Heart left ventricle (tissue), 13 donors: ENCODE measurements at regions not wholly inside any gene's neighbourhood (a gene's known extent, or its start where the extent isn't known, plus 50 kb on each side); places are given as distances from the start of the nearest gene placed in this dataset.

Experiments
- POLR2A ChIP-seq, 2 donors: fragments of 450-650 bp; IDR thresholded peaks; one replicate each; pipeline ENCODE4 v1.6.1; 2017; ENCODE audit warnings: antibody characterized with exemption in 2 of 2, mild to moderate bottlenecking in 2 of 2, moderate library complexity in 2 of 2
- TF ChIP-seq, protein P1 (sequence below), 12 donors: fragments of 200-600 bp; sonication (generic) in 4 of 12; IDR thresholded peaks; one replicate each; pipeline versions ENCODE4 v1.5.0 to v1.8.0; 2018 to 2022; ENCODE audit warnings: antibody characterized with exemption in 12 of 12, mild to moderate bottlenecking in 5 of 12
- donor health status: ischemic (EF 13 %, LVEDD 7.1; RV severe dilation, severe dysfunction).
- donor health status: DM: no; HTN: yes; CAD: no.
- donor health status: DM: no; HTN: no; CAD: no.
- donor health status: ischemic (EF 25% LVEDD 6.9; RV normal size, moderate dysfunction).
- donor health status: ischemic (EF 25% LVEDD 5.7; RV mildly dilated, moderate dysfunction).
- donor health status: ischemic (EF 35%, LVEDD 5.7; RV mildly dilated, moderate dysfunction).
- donor health status: nonischemic (EF 11% LVEDD 7.7; RV severe dilation, severe dysfunction).
- donor health status: DM: yes; HTN: yes; CAD: no.
- donor health status: PGD.
- donor health status: ischemic (EF 29% LVEDD 5.4; RV normal size, mild dysfunction).
- donor health status: nonischemic (EF 23%, LVEDD 6.1; RV moderate dilation, normal function).

DNA sequence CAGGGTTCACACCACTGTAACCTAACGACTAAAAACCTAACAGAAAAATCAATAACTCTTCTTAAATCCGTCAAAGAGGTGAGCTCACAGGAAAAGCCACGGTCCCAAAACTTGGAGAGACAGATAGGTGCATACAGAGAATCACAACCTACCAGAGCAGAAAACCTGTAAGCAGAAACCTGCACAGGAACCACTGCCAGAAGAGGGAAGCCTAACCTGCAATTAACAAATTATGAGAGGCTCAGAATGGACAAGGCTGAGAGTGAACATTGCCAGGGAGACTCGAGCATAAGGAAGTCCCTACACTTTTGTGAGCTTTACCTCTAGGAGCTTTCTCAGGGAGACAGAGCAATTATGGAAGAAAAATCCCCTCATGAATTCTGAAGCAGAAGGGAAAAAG is 156.2 kb upstream of the NETO1 start:
- TF ChIP-seq, protein P1, sequence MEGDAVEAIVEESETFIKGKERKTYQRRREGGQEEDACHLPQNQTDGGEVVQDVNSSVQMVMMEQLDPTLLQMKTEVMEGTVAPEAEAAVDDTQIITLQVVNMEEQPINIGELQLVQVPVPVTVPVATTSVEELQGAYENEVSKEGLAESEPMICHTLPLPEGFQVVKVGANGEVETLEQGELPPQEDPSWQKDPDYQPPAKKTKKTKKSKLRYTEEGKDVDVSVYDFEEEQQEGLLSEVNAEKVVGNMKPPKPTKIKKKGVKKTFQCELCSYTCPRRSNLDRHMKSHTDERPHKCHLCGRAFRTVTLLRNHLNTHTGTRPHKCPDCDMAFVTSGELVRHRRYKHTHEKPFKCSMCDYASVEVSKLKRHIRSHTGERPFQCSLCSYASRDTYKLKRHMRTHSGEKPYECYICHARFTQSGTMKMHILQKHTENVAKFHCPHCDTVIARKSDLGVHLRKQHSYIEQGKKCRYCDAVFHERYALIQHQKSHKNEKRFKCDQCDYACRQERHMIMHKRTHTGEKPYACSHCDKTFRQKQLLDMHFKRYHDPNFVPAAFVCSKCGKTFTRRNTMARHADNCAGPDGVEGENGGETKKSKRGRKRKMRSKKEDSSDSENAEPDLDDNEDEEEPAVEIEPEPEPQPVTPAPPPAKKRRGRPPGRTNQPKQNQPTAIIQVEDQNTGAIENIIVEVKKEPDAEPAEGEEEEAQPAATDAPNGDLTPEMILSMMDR (IDR thresholded peaks at IDR 0.05), result no peak
- no peak for TF ChIP-seq POLR2A (IDR thresholded peaks at IDR 0.05)
